IPS-NIHi7 (cell line): ENCODE measurements at regions not wholly inside any gene's neighbourhood (a gene's known extent, or its start where the extent isn't known, plus 50 kb on each side); places are given as distances from the start of the nearest gene placed in this dataset.

Source experiments
- DNase-seq: peaks from one replicate; pipeline ENCODE4 v3.0.0; 2012; ENCODE audit warnings: mixed read lengths; ENCODE audit errors: extremely low spot score

DNA sequence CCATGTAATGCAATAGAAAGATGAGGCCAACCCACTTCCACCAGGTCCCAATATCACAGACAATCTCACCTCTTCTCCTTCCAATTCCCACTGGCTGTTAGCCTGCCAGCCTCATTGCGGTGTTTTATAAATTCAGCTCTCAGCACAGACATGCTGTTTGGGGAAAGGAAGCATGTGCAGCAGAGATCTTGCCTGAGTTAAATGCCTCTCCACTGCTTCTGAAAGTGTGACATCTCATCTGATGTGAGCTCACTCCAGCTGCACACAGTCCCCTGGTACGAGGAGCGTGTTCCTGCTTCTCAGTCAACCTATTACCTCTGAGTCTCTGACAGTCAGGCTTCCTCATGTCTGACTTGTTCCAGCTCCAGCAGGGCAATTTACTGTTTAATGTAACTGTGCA lies 122.7 kb upstream of the GUCY1A2 start:
- DNase-seq: no peak

DNA sequence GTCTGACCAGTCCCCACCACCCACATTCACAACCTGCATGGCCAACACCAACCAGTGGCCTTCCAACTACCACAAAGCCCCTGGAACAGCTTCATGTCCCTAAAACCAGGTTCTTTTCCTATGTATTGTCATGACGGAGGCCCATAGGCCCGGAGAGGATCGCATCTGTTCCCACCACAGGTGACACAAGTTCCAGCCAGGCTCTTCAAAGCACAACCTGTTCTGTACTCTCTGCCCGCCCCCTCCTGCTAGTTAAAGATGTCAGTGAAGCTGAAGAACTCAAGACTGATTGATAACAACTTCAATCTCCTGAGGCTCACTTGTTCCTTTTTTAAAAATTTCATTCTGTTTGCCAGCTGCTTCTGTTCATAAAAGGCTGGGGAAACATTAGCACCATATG lies 121.1 kb upstream of the GUCY1A2 start:
- no peak for DNase-seq

DNA sequence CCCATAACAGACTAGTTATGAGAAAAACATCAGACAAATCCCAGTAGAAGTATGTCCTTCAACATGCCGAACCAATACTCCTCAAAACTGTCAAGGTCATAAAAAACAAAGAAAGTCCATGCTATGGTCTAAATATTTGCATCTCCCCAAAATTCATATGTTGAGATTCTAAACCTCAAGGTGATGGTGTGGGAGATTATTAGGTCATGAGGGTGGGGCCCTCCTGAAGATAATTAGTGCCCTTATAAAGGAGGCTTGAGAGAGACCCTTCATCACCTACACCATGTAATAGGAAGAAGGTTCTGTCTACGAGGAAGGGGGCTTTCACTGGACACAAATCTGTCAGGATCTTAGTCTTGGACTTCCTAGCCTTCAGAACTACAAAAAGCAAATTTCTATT lies 118.6 kb upstream of the GUCY1A2 start:
- DNase-seq: no peak

DNA sequence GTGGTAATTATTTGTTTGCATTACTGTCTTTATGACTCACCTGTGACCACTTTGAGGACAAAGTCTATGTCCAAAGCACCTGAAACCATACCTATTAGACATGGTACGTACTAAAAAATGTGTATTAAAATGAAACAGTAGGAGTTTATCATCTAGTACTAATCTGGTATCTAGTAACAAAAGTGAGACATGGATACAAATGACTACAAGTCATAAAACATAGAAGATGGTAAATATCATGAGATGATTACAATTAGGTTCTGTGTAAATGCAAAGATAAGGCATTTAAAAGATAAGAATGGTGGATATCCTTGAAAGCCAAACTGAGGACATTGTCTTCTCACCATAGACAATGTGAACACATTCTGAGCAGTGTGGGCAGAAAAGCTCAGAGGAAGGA lies 113.5 kb upstream of the GUCY1A2 start:
- DNase-seq: no peak

- no peak for DNase-seq
Measured at GRCh38 chr11:107123022-107123421, 104.7 kb upstream of the GUCY1A2 start.

- DNase-seq: no peak
Measured at GRCh38 chr11:107118025-107118720, 99.9 kb upstream of the GUCY1A2 start.

GRCh38 chr11:107116358-107116757 lies 98.1 kb upstream of the GUCY1A2 start:
- no peak for DNase-seq

- DNase-seq: no peak
Measured at GRCh38 chr11:107102692-107103477, 84.6 kb upstream of the GUCY1A2 start.

GRCh38 chr11:107092667-107093066 lies 74.4 kb upstream of the GUCY1A2 start:
- no peak for DNase-seq

DNA sequence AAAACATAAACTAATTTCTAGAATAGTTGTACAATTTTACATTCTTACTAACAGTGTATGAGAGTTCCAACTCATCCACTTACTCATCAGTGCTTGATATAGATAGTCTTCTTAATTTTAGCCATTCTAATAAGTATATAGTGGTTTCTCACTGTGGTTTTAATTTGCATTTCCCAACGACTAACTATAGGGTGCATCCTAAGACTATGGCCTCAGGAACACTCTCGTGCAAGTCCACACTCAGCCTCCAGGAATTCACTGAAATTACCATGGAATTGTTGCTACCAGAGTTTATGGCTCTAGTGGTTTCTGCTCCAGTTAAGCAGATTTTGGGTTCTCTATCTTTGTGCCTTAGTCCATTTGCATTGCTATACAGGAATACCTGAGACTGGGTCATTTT lies 60.1 kb upstream of the GUCY1A2 start:
- no peak for DNase-seq

DNA sequence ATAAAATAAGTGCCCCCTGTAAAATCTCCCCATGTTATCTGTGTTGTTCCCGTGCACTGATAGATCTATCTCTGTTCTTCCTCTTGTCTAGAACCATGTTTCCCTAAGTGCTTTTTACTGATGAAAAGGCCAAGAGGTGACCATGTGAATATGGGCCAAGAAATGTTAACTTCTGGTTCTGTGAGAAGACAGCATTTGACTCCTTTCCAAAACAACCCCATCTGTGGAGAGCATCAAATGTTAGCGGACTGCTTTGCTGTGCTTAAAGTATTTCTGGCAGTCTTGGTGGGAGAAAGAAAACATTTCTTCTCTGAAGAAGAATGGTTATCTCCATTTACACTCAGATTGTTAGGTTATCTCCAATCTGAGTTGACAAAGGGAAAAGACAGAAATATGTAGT lies 58.6 kb upstream of the GUCY1A2 start:
- no peak for DNase-seq

- DNase-seq: no peak
Measured at GRCh38 chr11:107071129-107071528, 52.9 kb upstream of the GUCY1A2 start.
